GM12864 (cell line): ENCODE measurements at regions not wholly inside any gene's neighbourhood (a gene's known extent, or its start where the extent isn't known, plus 50 kb on each side); places are given as distances from the start of the nearest gene placed in this dataset.

Source experiments
- DNase-seq: peaks from one replicate; pipeline ENCODE4 v3.0.0-alpha.2; 2011; ENCODE audit warnings: low read depth
- H3K4me3 ChIP-seq: 2 replicates; pipeline ENCODE4 v1.5.1; 2011; ENCODE audit warnings: mild to moderate bottlenecking, low read depth, low read length, control low read depth
- CTCF ChIP-seq: IDR thresholded peaks from 2 replicates; pipeline ENCODE4 v1.5.1; 2011; ENCODE audit warnings: low read depth, mild to moderate bottlenecking, moderate library complexity, low read length, control low read depth, inconsistent platforms; ENCODE audit errors: missing control alignments

GRCh38 chr5:3858524-3858923, 262.9 kb downstream of the IRX1 start:
- no peak for TF ChIP-seq CTCF
- DNase-seq = no peak
- H3K4me3 ChIP-seq = no peak overlapping the region

- H3K4me3 ChIP-seq = no peak overlapping the region
- DNase-seq = no peak
- TF ChIP-seq CTCF = no peak
These were observed 267.3 kb downstream of the IRX1 start for GRCh38 chr5:3862906-3863305.

- H3K4me3 ChIP-seq = no peak overlapping the region
- no peak for TF ChIP-seq CTCF
- DNase-seq = no peak
These were observed 279.5 kb downstream of the IRX1 start for GRCh38 chr5:3875144-3875543.

- DNase-seq = no peak
These were observed 282.6 kb downstream of the IRX1 start for GRCh38 chr5:3878267-3878666.

GRCh38 chr5:3883040-3883439, 287.4 kb downstream of the IRX1 start:
- H3K4me3 ChIP-seq = no peak overlapping the region
- DNase-seq = no peak
- TF ChIP-seq CTCF = no peak

More at GRCh38 chr5:3878267-3878666, 282.6 kb downstream of the IRX1 start:
- H3K4me3 ChIP-seq = no peak overlapping the region
- TF ChIP-seq CTCF = no peak

GRCh38 chr5:3886524-3887451, 291.2 kb downstream of the IRX1 start:
- no peak overlapping the region for H3K4me3 ChIP-seq
- TF ChIP-seq CTCF = no peak
- DNase-seq = no peak

- TF ChIP-seq CTCF = no peak
- H3K4me3 ChIP-seq = no peak overlapping the region
- DNase-seq = no peak
These were observed 292.7 kb downstream of the IRX1 start for GRCh38 chr5:3888310-3888709.
